GM13977 (cell line): ENCODE measurements at regions not wholly inside any gene's neighbourhood (a gene's known extent, or its start where the extent isn't known, plus 50 kb on each side); places are given as distances from the start of the nearest gene placed in this dataset.

ENCODE experiments used
- DNase-seq: peaks from one replicate; pipeline ENCODE4 v3.0.0; 2012; ENCODE audit warnings: low spot score
- in situ Hi-C: fragments of 300-500 bp; cut with MboI; formaldehyde crosslinking; loops from one replicate; pipeline ENCODE4 v1.12.0; 2022; ENCODE audit warnings: low sequenced_read_pairs, low pct_unique_long_range_greater_than_20kb, mixed read lengths, inconsistent platforms; ENCODE audit not compliant: unreplicated experiment
- TF ChIP-seq, protein P1 (sequence below): IDR thresholded peaks from 2 replicates; pipeline ENCODE4 v1.5.1; 2012; ENCODE audit warnings: mild to moderate bottlenecking, control low read depth; ENCODE audit not compliant: insufficient read depth; ENCODE audit errors: extremely low read depth, missing control alignments

GRCh38 chr3:6110451-6110850 is 750.5 kb upstream of the GRM7 start:
- no peak for DNase-seq
- TF ChIP-seq, protein P1, sequence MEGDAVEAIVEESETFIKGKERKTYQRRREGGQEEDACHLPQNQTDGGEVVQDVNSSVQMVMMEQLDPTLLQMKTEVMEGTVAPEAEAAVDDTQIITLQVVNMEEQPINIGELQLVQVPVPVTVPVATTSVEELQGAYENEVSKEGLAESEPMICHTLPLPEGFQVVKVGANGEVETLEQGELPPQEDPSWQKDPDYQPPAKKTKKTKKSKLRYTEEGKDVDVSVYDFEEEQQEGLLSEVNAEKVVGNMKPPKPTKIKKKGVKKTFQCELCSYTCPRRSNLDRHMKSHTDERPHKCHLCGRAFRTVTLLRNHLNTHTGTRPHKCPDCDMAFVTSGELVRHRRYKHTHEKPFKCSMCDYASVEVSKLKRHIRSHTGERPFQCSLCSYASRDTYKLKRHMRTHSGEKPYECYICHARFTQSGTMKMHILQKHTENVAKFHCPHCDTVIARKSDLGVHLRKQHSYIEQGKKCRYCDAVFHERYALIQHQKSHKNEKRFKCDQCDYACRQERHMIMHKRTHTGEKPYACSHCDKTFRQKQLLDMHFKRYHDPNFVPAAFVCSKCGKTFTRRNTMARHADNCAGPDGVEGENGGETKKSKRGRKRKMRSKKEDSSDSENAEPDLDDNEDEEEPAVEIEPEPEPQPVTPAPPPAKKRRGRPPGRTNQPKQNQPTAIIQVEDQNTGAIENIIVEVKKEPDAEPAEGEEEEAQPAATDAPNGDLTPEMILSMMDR: no peak
- in situ Hi-C loops: no loop called here

- in situ Hi-C loops: no loop called here
- TF ChIP-seq, protein P1: no peak
- no peak for DNase-seq
These were observed 748.4 kb upstream of the GRM7 start for GRCh38 chr3:6112546-6112945.

DNA sequence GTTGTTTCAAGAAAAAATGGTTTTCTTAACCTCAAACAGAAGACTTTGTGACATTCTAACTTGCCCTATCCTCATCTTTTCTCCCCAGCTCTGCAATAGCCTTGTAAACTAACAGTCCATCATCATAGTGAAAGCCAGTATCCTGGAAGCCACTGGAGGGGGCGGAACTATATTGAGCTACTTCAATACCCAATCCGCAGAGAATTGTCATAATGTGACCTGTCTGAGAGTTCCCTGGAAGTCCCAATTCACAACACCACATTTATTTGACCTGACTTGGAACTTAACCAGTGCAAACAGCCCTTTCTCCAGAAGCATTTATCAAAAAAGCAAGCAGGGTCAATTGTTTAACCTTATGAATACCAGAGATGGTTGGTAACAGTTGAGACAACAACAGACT is 747.6 kb upstream of the GRM7 start:
- TF ChIP-seq, protein P1: no peak
- DNase-seq: no peak
- in situ Hi-C loops: no loop called here

GRCh38 chr3:6119367-6119766 is 741.5 kb upstream of the GRM7 start:
- TF ChIP-seq, protein P1: no peak
- in situ Hi-C loops: no loop called here
- no peak for DNase-seq

- in situ Hi-C loops: no loop called here
These were observed 740.1 kb upstream of the GRM7 start for GRCh38 chr3:6120786-6121185.

GRCh38 chr3:6124875-6125274 is 736.0 kb upstream of the GRM7 start:
- TF ChIP-seq, protein P1: no peak
- DNase-seq: no peak
- in situ Hi-C loops: no loop called here

More at GRCh38 chr3:6120786-6121185, 740.1 kb upstream of the GRM7 start:
- no peak for DNase-seq
- TF ChIP-seq, protein P1: no peak

- no peak for DNase-seq
- TF ChIP-seq, protein P1: no peak
- in situ Hi-C loops: no loop called here
These were observed 735.4 kb upstream of the GRM7 start for GRCh38 chr3:6125520-6125919.
